Keratinocyte (primary cell): ENCODE measurements at regions not wholly inside any gene's neighbourhood (a gene's known extent, or its start where the extent isn't known, plus 50 kb on each side); places are given as distances from the start of the nearest gene placed in this dataset.

Experiments
- DNase-seq: peaks from one replicate; pipeline ENCODE4 v3.0.0-alpha.2; 2011; ENCODE audit warnings: low read depth, missing footprints, low spot score
- FAIRE-seq: peaks from 2 replicates; lab custom pipeline; 2011; peaks lifted over from hg19 to GRCh38; lab: Jason Lieb, UNC
- H2AFZ ChIP-seq: 2 replicates; pipeline ENCODE4 v1.6.0; 2012; ENCODE audit warnings: low read length, control low read depth, inconsistent platforms; ENCODE audit not compliant: control insufficient read depth
- H3K27ac ChIP-seq: 2 replicates; pipeline ENCODE4 v1.5.1; 2011; ENCODE audit warnings: low read length; ENCODE audit not compliant: control insufficient read depth, insufficient read depth
- H3K27me3 ChIP-seq: 3 replicates; pipeline ENCODE4 v1.6.0; 2011; ENCODE audit warnings: low read length; ENCODE audit not compliant: control insufficient read depth, insufficient read depth; ENCODE audit errors: extremely low read depth
- H3K36me3 ChIP-seq, 2 experiments: 2 replicates in 1 of 2; 3 replicates in 1 of 2; pipeline ENCODE4 v1.5.1; 2011; ENCODE audit warnings: low read length in 2 of 2, mild to moderate bottlenecking in 1 of 2; ENCODE audit not compliant: control insufficient read depth in 2 of 2, insufficient read depth in 2 of 2; ENCODE audit errors: extremely low read depth in 1 of 2
- H3K4me1 ChIP-seq: 3 replicates; pipeline ENCODE4 v1.5.1; 2011; ENCODE audit warnings: low read length; ENCODE audit not compliant: control insufficient read depth, insufficient read depth; ENCODE audit errors: extremely low read depth
- H3K4me2 ChIP-seq: 3 replicates; pipeline ENCODE4 v1.6.0; 2011; ENCODE audit warnings: low read depth, low read length; ENCODE audit not compliant: control insufficient read depth, insufficient read depth; ENCODE audit errors: extremely low read depth
- H3K4me3 ChIP-seq, 3 experiments: fragments of 200-600 bp in 1 of 3; sonication (generic) in 1 of 3; 2 replicates in 2 of 3; 3 replicates in 1 of 3; pipeline ENCODE4 v1.5.1; 2011 to 2016; ENCODE audit warnings: low read length in 3 of 3, mild to moderate bottlenecking in 3 of 3, control low read depth in 2 of 3, inconsistent platforms in 1 of 3, low read depth in 1 of 3, mixed read lengths in 1 of 3, mixed run types in 1 of 3, moderate library complexity in 1 of 3; ENCODE audit not compliant: control insufficient read depth in 2 of 3, insufficient read depth in 2 of 3; ENCODE audit errors: extremely low read depth in 1 of 3
- H3K79me2 ChIP-seq: 2 replicates; pipeline ENCODE4 v1.6.0; 2012; ENCODE audit warnings: low read length; ENCODE audit not compliant: control insufficient read depth, insufficient read depth
- H3K9ac ChIP-seq: 3 replicates; pipeline ENCODE4 v1.6.0; 2011; ENCODE audit warnings: low read length; ENCODE audit not compliant: control insufficient read depth, insufficient read depth; ENCODE audit errors: extremely low read depth
- H3K9me1 ChIP-seq: 3 replicates; pipeline ENCODE4 v1.6.0; 2011; ENCODE audit warnings: low read length; ENCODE audit not compliant: control insufficient read depth, insufficient read depth; ENCODE audit errors: extremely low read depth
- H3K9me3 ChIP-seq: 2 replicates; pipeline ENCODE4 v1.5.1; 2012; ENCODE audit warnings: low read depth, low read length; ENCODE audit not compliant: control insufficient read depth
- H4K20me1 ChIP-seq: 3 replicates; pipeline ENCODE4 v1.6.0; 2011; ENCODE audit warnings: low read length; ENCODE audit not compliant: control insufficient read depth, insufficient read depth; ENCODE audit errors: extremely low read depth
- EZH2 ChIP-seq: IDR thresholded peaks from one replicate; pipeline ENCODE4 v1.6.1; 2012; ENCODE audit warnings: inconsistent platforms, mild to moderate bottlenecking, low read length, moderate library complexity
- dilution Hi-C: fragments of 300-500 bp; cut with MboI; formaldehyde crosslinking; loops from one replicate; pipeline ENCODE4 v1.7.0; 2020; ENCODE audit warnings: low sequenced_read_pairs; ENCODE audit not compliant: extremely low pct_ligation_motif_present
- TF ChIP-seq, protein P1 (sequence below), 3 experiments: IDR thresholded peaks in 1 of 3; conservative IDR thresholded peaks in 1 of 3; optimal IDR thresholded peaks in 1 of 3; 2 replicates in 2 of 3; 3 replicates in 1 of 3; pipeline versions ENCODE3 to v1.5.1; 2011; ENCODE audit warnings: low read length in 3 of 3, mild to moderate bottlenecking in 3 of 3, moderate library complexity in 2 of 3, control low read depth in 1 of 3, inconsistent platforms in 1 of 3; ENCODE audit not compliant: insufficient read depth in 2 of 3; ENCODE audit errors: extremely low read depth in 1 of 3

- no peaks in the 10 kb centered on the region for H3K9me3 ChIP-seq
- FAIRE-seq (no peak), DNase-seq (no peak)
- H3K79me2 ChIP-seq: no peaks in the 10 kb centered on the region
- H3K27ac ChIP-seq: no peak overlapping the region
- H3K9ac ChIP-seq: no peak overlapping the region
- H3K9me1 ChIP-seq: no peaks in the 10 kb centered on the region
- no peak overlapping the region for H3K4me2 ChIP-seq
- no peaks in the 10 kb centered on the region for H3K36me3 ChIP-seq
- dilution Hi-C loops: no loop called here
- TF ChIP-seq, protein P1, sequence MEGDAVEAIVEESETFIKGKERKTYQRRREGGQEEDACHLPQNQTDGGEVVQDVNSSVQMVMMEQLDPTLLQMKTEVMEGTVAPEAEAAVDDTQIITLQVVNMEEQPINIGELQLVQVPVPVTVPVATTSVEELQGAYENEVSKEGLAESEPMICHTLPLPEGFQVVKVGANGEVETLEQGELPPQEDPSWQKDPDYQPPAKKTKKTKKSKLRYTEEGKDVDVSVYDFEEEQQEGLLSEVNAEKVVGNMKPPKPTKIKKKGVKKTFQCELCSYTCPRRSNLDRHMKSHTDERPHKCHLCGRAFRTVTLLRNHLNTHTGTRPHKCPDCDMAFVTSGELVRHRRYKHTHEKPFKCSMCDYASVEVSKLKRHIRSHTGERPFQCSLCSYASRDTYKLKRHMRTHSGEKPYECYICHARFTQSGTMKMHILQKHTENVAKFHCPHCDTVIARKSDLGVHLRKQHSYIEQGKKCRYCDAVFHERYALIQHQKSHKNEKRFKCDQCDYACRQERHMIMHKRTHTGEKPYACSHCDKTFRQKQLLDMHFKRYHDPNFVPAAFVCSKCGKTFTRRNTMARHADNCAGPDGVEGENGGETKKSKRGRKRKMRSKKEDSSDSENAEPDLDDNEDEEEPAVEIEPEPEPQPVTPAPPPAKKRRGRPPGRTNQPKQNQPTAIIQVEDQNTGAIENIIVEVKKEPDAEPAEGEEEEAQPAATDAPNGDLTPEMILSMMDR (optimal IDR thresholded peaks at IDR 0.05 in 1 of 3, IDR thresholded peaks at IDR 0.05 in 1 of 3, conservative IDR thresholded peaks at IDR 0.05 in 1 of 3; ENCODE audit: extremely low read depth in 1 of 3, insufficient read depth in 2 of 3, low read length in 3 of 3): no peak
- no peak for TF ChIP-seq EZH2
- no peak overlapping the region for H2AFZ ChIP-seq
- H3K4me3 ChIP-seq: no peak overlapping the region
- H3K4me1 ChIP-seq: no peaks in the 10 kb centered on the region
- H4K20me1 ChIP-seq: no peaks in the 10 kb centered on the region
- H3K27me3 ChIP-seq: no peaks in the 10 kb centered on the region
Observed at GRCh38 chr14:98743536-98743935, 528.5 kb downstream of the BCL11B start.

DNA sequence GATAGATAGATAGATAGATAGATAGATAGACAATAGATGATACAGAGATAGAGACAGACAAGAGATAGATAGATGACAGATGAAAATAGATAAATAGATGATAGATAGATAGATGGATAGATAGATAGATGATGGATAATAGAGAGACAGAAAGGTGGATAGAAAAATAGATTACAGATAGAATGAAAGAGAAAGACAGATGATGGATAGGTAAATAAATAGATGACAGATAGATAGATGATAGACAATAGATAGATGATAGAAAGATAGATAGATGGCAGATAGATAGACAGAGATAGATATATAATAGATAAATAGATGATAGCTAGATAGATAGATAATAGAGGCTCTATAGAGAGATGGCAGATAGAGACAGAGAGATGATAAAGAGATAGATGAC is 523.0 kb downstream of the BCL11B start:
- no peak overlapping the region for H3K27ac ChIP-seq
- H3K36me3 ChIP-seq: no peaks in the 10 kb centered on the region
- no peak for DNase-seq
- no peaks in the 10 kb centered on the region for H3K9me3 ChIP-seq
- no peak overlapping the region for H3K4me3 ChIP-seq
- no peaks in the 10 kb centered on the region for H3K79me2 ChIP-seq
- peaks cover under 1% of the 10 kb centered on the region for H3K4me1 ChIP-seq
- H4K20me1 ChIP-seq: no peaks in the 10 kb centered on the region
- no peak overlapping the region for H2AFZ ChIP-seq
- no peaks in the 10 kb centered on the region for H3K27me3 ChIP-seq
- H3K4me2 ChIP-seq: no peak overlapping the region
- TF ChIP-seq, protein P1 (optimal IDR thresholded peaks at IDR 0.05 in 1 of 3, IDR thresholded peaks at IDR 0.05 in 1 of 3, conservative IDR thresholded peaks at IDR 0.05 in 1 of 3; ENCODE audit: extremely low read depth in 1 of 3, insufficient read depth in 2 of 3, low read length in 3 of 3): no peak
- no peak for TF ChIP-seq EZH2
- H3K9me1 ChIP-seq: no peaks in the 10 kb centered on the region
- no peak overlapping the region for H3K9ac ChIP-seq
- no peak for FAIRE-seq
- dilution Hi-C loops: no loop called here
